BJ (cell line): ENCODE measurements at regions not wholly inside any gene's neighbourhood (a gene's known extent, or its start where the extent isn't known, plus 50 kb on each side); places are given as distances from the start of the nearest gene placed in this dataset.

ENCODE experiments used
- CTCF ChIA-PET: fragments of 350-600 bp; formaldehyde crosslinking; extraction: SDS; loops from one replicate; lab custom pipeline; 2021; ENCODE audit warnings: antibody characterized with exemption, inconsistent platforms; lab: Yijun Ruan, JAX
- POLR2A ChIA-PET: fragments of 300-600 bp; sonication (Branson Sonifier 250); formaldehyde crosslinking; extraction: SDS; loops from one replicate; lab custom pipeline; 2021; ENCODE audit warnings: antibody characterized with exemption; lab: Charles Lee
- DNase-seq: peaks from one replicate; pipeline ENCODE4 v3.0.0-alpha.2; 2011; ENCODE audit warnings: low read depth
- H3K27me3 ChIP-seq: 2 replicates; pipeline ENCODE4 v1.6.0; 2011; ENCODE audit warnings: low read length; ENCODE audit not compliant: control insufficient read depth, insufficient read depth
- H3K36me3 ChIP-seq: 2 replicates; pipeline ENCODE4 v1.5.1; 2011; ENCODE audit warnings: low read length; ENCODE audit not compliant: control insufficient read depth, insufficient read depth
- H3K4me3 ChIP-seq: 2 replicates; pipeline ENCODE4 v1.5.1; 2011; ENCODE audit warnings: low read depth, mild to moderate bottlenecking, control low read depth, low read length
- TF ChIP-seq, protein P1 (sequence below): IDR thresholded peaks from 2 replicates; pipeline ENCODE4 v1.5.1; 2011; ENCODE audit warnings: low read depth, mild to moderate bottlenecking, control low read depth, inconsistent platforms, low read length, moderate library complexity; ENCODE audit not compliant: insufficient read depth

DNA sequence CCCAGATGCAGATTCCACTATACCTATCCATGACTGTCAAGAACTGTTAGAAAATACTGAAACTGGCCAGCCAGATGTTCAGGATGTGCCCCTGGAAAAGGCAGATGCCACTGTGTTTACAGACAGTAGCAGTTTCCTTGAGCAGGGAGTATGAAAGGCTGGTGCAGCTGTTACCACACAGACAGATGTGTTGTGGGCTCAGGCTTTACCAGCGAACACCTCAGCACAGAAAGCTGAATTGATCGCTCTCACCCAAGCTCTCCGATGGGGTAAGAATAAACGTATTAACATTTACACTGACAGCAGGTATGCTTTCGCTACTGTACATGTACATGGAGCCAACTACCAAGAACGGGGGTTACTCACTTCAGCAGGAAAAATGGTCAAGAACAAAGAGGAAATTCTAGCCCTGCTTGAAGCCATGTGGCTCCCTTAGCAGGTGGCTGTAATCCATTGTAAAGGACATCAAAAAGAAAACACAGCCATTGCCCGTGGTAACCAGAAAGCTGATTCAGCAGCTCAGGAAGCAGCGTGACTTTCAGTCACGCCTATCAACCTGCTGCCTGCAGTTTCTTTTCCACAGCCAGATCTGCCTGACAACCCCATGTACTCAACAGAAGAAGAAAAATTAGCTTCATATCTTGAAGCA lies 459.7 kb upstream of the HTR1E start:
- CTCF ChIA-PET = no interaction called here
- POLR2A ChIA-PET = no interaction called here
- no peak for DNase-seq

GRCh38 chr6:86476311-86476710 lies 461.0 kb upstream of the HTR1E start:
- no peak overlapping the region for H3K4me3 ChIP-seq
- CTCF ChIA-PET = no interaction called here
- no peaks in the 10 kb centered on the region for H3K36me3 ChIP-seq
- POLR2A ChIA-PET = no interaction called here
- H3K27me3 ChIP-seq = no peaks in the 10 kb centered on the region
- DNase-seq = no peak
- TF ChIP-seq, protein P1, sequence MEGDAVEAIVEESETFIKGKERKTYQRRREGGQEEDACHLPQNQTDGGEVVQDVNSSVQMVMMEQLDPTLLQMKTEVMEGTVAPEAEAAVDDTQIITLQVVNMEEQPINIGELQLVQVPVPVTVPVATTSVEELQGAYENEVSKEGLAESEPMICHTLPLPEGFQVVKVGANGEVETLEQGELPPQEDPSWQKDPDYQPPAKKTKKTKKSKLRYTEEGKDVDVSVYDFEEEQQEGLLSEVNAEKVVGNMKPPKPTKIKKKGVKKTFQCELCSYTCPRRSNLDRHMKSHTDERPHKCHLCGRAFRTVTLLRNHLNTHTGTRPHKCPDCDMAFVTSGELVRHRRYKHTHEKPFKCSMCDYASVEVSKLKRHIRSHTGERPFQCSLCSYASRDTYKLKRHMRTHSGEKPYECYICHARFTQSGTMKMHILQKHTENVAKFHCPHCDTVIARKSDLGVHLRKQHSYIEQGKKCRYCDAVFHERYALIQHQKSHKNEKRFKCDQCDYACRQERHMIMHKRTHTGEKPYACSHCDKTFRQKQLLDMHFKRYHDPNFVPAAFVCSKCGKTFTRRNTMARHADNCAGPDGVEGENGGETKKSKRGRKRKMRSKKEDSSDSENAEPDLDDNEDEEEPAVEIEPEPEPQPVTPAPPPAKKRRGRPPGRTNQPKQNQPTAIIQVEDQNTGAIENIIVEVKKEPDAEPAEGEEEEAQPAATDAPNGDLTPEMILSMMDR = no peak

More for the DNA sequence above, 459.7 kb upstream of the HTR1E start:
- Histone ChIP-seq H3K36me3 (no peaks in the 10 kb centered on the region), H3K27me3 (no peaks in the 10 kb centered on the region), H3K4me3 (no peak overlapping the region)
- TF ChIP-seq, protein P1 = no peak

DNA sequence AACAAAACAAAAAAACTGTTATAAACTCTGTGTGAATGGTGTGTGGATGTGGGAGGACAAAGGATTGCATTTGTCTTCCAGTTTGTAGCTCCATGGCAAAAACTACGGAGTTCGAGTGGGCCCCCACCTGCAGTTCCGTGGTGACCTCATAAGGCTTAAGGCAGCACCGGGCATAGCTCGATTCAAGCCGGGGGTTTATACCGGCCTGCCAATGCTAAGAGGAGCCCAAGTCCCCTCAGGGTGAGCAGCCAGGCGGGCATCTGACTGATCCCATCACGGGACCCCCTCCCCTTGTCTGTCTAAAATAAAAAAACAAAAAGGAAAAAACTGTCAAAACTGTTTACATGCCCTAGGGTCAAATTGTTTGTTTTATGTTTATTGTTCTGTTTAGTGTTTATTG lies 463.2 kb upstream of the HTR1E start:
- ChIA-PET POLR2A (no interaction called here), CTCF (no interaction called here)
- TF ChIP-seq, protein P1 = no peak
- DNase-seq = no peak
- Histone ChIP-seq H3K27me3 (no peaks in the 10 kb centered on the region), H3K36me3 (no peaks in the 10 kb centered on the region), H3K4me3 (no peak overlapping the region)

- Histone ChIP-seq H3K36me3 (no peaks in the 10 kb centered on the region), H3K4me3 (no peak overlapping the region), H3K27me3 (no peaks in the 10 kb centered on the region)
- ChIA-PET CTCF (no interaction called here), POLR2A (no interaction called here)
- DNase-seq = no peak
- TF ChIP-seq, protein P1 = no peak
These were observed 465.5 kb upstream of the HTR1E start for GRCh38 chr6:86471791-86472190.

DNA sequence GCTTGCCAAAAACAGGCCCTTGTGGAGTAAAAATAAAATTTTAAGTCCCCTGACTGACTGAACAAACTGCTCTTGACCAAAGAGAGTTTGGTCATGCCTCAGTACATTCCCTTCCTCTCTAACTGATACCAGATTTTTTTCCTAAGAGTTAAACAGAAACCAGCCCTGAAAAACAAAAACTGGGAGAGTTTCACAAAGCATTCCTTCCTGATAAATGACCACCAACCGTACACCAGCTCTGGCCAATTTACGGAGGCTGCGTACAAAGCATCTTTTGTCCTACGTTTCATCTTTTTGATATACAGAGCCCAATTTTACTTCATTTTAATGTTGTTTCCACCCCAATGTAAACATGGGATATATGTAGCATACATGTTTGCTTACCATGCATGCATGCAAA lies 477.4 kb upstream of the HTR1E start:
- ChIA-PET CTCF (no interaction called here), POLR2A (no interaction called here)
- no peak overlapping the region for H3K4me3 ChIP-seq

More for the DNA sequence above, 477.4 kb upstream of the HTR1E start:
- DNase-seq = no peak
- TF ChIP-seq, protein P1 = no peak
- Histone ChIP-seq H3K27me3 (no peaks in the 10 kb centered on the region), H3K36me3 (no peaks in the 10 kb centered on the region)
